Esophagus squamous epithelium (tissue), 4 donors: ENCODE measurements at regions not wholly inside any gene's neighbourhood (a gene's known extent, or its start where the extent isn't known, plus 50 kb on each side); places are given as distances from the start of the nearest gene placed in this dataset.

ENCODE experiments used
- POLR2A ChIP-seq, 4 donors: fragments of 450-650 bp; IDR thresholded peaks; one replicate each; pipeline ENCODE4 v1.6.1; 2017; ENCODE audit warnings: antibody characterized with exemption in 4 of 4, mild to moderate bottlenecking in 4 of 4, moderate library complexity in 3 of 4
- TF ChIP-seq, protein P1 (sequence below), 6 experiments: fragments of 450-650 bp in 4 of 6; fragments of 200-600 bp in 2 of 6; sonication (generic) in 2 of 6; IDR thresholded peaks; one replicate each; pipeline ENCODE4 v1.5.1; 2016 to 2019; ENCODE audit warnings: antibody characterized with exemption in 6 of 6, mild to moderate bottlenecking in 4 of 6, moderate library complexity in 4 of 6

DNA sequence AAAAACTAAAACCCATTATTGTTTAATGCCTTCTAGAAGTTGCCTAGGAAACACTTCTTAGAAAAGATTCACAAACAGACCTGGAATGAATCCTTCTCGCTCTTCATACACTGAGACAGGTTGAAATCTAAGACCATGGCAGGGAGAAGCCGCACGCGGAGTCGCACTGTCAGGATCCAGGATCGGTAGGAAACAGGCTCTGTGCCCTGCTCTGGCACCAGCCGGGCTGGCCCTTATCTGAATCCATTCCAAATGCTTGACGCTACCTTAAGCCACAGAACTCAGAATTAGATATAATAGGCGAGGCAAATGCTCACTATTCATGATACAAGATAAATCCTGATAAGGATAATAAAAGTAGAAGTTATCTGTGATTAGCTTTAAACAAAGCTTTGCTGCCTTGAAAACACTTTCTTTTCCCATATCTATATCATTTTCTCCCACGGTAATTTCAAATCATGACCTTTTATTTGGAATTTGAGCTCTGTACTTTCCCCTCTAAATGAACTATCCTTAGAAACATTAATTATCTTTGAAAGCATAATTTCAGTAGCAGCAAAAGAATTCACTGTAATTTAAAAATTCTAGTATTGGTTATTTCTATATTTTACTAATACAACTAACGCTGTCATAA, 385.6 kb downstream of the IRS2 start:
- TF ChIP-seq, protein P1, sequence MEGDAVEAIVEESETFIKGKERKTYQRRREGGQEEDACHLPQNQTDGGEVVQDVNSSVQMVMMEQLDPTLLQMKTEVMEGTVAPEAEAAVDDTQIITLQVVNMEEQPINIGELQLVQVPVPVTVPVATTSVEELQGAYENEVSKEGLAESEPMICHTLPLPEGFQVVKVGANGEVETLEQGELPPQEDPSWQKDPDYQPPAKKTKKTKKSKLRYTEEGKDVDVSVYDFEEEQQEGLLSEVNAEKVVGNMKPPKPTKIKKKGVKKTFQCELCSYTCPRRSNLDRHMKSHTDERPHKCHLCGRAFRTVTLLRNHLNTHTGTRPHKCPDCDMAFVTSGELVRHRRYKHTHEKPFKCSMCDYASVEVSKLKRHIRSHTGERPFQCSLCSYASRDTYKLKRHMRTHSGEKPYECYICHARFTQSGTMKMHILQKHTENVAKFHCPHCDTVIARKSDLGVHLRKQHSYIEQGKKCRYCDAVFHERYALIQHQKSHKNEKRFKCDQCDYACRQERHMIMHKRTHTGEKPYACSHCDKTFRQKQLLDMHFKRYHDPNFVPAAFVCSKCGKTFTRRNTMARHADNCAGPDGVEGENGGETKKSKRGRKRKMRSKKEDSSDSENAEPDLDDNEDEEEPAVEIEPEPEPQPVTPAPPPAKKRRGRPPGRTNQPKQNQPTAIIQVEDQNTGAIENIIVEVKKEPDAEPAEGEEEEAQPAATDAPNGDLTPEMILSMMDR (IDR thresholded peaks at IDR 0.05) = no peak
- TF ChIP-seq POLR2A (IDR thresholded peaks at IDR 0.05) = no peak
